ENCODE measurements at regions not wholly inside any gene's neighbourhood (a gene's known extent, or its start where the extent isn't known, plus 50 kb on each side); places are given as distances from the start of the nearest gene placed in this dataset.

- TF ChIP-seq TFE3 (CRISPR knock-in tag; IDR thresholded peaks at IDR 0.05) (no peak), ZNF414 (CRISPR knock-in tag; IDR thresholded peaks at IDR 0.05) (no peak)
Observed at GRCh38 chr16:29320274-29320999, 86.1 kb downstream of the NPIPB11 start (continued).

- no peak overlapping the region for H3K27ac ChIP-seq (ENCODE audit: extremely low read length, insufficient read depth, low read length)
- no peaks in the 10 kb centered on the region for H3K36me3 ChIP-seq (replicated peaks in 1 of 2; ENCODE audit: control insufficient read depth in 1 of 2, insufficient read depth in 2 of 2, low read length in 2 of 2)
- FAIRE-seq, result no peak
- POLR2A ChIA-PET, result no interaction called here
- WGBS (ENCODE audit: low lambda C conversion rate), result 64% methylated on average over 10 of the region's 10 CpGs
- peaks cover 67% of the 10 kb centered on the region for H3K4me1 ChIP-seq (ENCODE audit: insufficient read depth, low read length)
- DNase-seq (ENCODE audit: low spot score), result no peak
- in situ Hi-C loops (cut with HindIII; ENCODE audit: extremely low pct_ligation_motif_present, low pct_unique_long_range_greater_than_20kb), result no loop called here
- H3K79me2 ChIP-seq (ENCODE audit: insufficient read depth, low read length), result no peaks in the 10 kb centered on the region
- H4K20me1 ChIP-seq (ENCODE audit: insufficient read depth, low read length), result no peaks in the 10 kb centered on the region
- ATAC-seq, result no peak
- intact Hi-C loops (cut with micrococcal nuclease; ENCODE audit: unreplicated experiment), result loop anchor here (10.0 kb wide), 1 partner anchor 55 kb away; no protein-coding TSS in a partner anchor
- no TSS peak for BruUV-seq (replicated peaks)
- H3K27me3 ChIP-seq (ENCODE audit: control insufficient read depth in 1 of 2, insufficient read depth in 2 of 2, low read length in 2 of 2), result no peaks in the 10 kb centered on the region
- no peak overlapping the region for H2AFZ ChIP-seq (ENCODE audit: low read length)
- CTCF ChIA-PET (ENCODE audit: low intra/inter-chr PET ratio, low total read pairs), result no interaction called here
- H3K9ac ChIP-seq (ENCODE audit: insufficient read depth, low read depth, low read length), result no peak overlapping the region
- H3K4me2 ChIP-seq (ENCODE audit: low read depth, low read length), result no peak overlapping the region
- no peaks in the 10 kb centered on the region for H3K9me3 ChIP-seq (ENCODE audit: low read length)
- H3K4me3 ChIP-seq (replicated peaks in 1 of 3; ENCODE audit: insufficient read depth in 1 of 3, low read depth in 2 of 3, low read length in 3 of 3), result no peak overlapping the region
- TF ChIP-seq SKIL (CRISPR knock-in tag; IDR thresholded peaks at IDR 0.05; ENCODE audit: borderline replicate concordance) (no peak), MYPOP (CRISPR knock-in tag; IDR thresholded peaks at IDR 0.05) (no peak), GZF1 (CRISPR knock-in tag; IDR thresholded peaks at IDR 0.05) (no peak), ZNF597 (CRISPR knock-in tag; IDR thresholded peaks at IDR 0.05) (no peak), MTA3 (CRISPR knock-in tag; IDR thresholded peaks at IDR 0.05) (no peak), CREBL2 (CRISPR knock-in tag; IDR thresholded peaks at IDR 0.05; ENCODE audit: borderline replicate concordance) (no peak), RAD21 (CRISPR knock-in tag; IDR thresholded peaks at IDR 0.05) (no peak), ZNF839 (CRISPR knock-in tag; IDR thresholded peaks at IDR 0.05; ENCODE audit: borderline replicate concordance) (no peak), MED8 (CRISPR knock-in tag; IDR thresholded peaks at IDR 0.05; ENCODE audit: insufficient replicate concordance) (no peak)
Observed at GRCh38 chr16:29319726-29320125, 86.8 kb downstream of the NPIPB11 start.

Measured in HepG2 (cell line).